Activated naive CD4-positive, alpha-beta T cell treated with anti-CD3 and anti-CD28 coated beads, Interleukin-2, amount 10 ng/mL, durations not matched to agents 7 days and 5 days (primary cell): ENCODE measurements at regions not wholly inside any gene's neighbourhood (a gene's known extent, or its start where the extent isn't known, plus 50 kb on each side); places are given as distances from the start of the nearest gene placed in this dataset.

Experiments used
- CTCF ChIA-PET: fragments of 350-600 bp; sonication (Branson Sonifier 250); formaldehyde crosslinking; loops from one replicate; lab custom pipeline; 2021; ENCODE audit warnings: antibody characterized with exemption; lab: Charles Lee
- DNase-seq: peaks from one replicate; pipeline ENCODE4 v3.0.0-alpha.2; 2020
- H3K27ac Mint-ChIP-seq: one replicate; pipeline ENCODE4 v1.8.0; 2021; ENCODE audit warnings: mild to moderate bottlenecking, moderate library complexity, mixed read lengths
- H3K27me3 Mint-ChIP-seq: one replicate; pipeline ENCODE4 v1.8.0; 2021; ENCODE audit warnings: mild to moderate bottlenecking, mixed read lengths
- H3K36me3 Mint-ChIP-seq: one replicate; pipeline ENCODE4 v1.8.0; 2021; ENCODE audit warnings: mixed read lengths
- H3K4me1 Mint-ChIP-seq: one replicate; pipeline ENCODE4 v1.8.0; 2021; ENCODE audit warnings: mixed read lengths
- H3K4me3 Mint-ChIP-seq: one replicate; pipeline ENCODE4 v1.8.0; 2021; ENCODE audit warnings: mild to moderate bottlenecking, moderate library complexity, mixed read lengths
- H3K9me3 Mint-ChIP-seq: one replicate; pipeline ENCODE4 v1.8.0; 2021; ENCODE audit warnings: mixed read lengths

- no peak for DNase-seq
- H3K27me3 Mint-ChIP-seq, result no peaks in the 10 kb centered on the region
- H3K36me3 Mint-ChIP-seq, result no peaks in the 10 kb centered on the region
- H3K9me3 Mint-ChIP-seq, result peaks cover 5% of the 10 kb centered on the region
- H3K4me3 Mint-ChIP-seq, result no peak overlapping the region
- no peaks in the 10 kb centered on the region for H3K4me1 Mint-ChIP-seq
- CTCF ChIA-PET, result no interaction called here
- no peak overlapping the region for H3K27ac Mint-ChIP-seq
These were observed 343.4 kb upstream of the IRX1 start for GRCh38 chr5:3252235-3252634.

GRCh38 chr5:3251784-3252183 is 343.8 kb upstream of the IRX1 start:
- CTCF ChIA-PET, result no interaction called here
- DNase-seq, result no peak
- H3K4me1 Mint-ChIP-seq, result no peaks in the 10 kb centered on the region
- no peak overlapping the region for H3K4me3 Mint-ChIP-seq
- no peak overlapping the region for H3K27ac Mint-ChIP-seq
- no peaks in the 10 kb centered on the region for H3K36me3 Mint-ChIP-seq
- no peaks in the 10 kb centered on the region for H3K27me3 Mint-ChIP-seq
- peaks cover 4% of the 10 kb centered on the region for H3K9me3 Mint-ChIP-seq

GRCh38 chr5:3249401-3249800 is 346.2 kb upstream of the IRX1 start:
- no peak overlapping the region for H3K27ac Mint-ChIP-seq
- CTCF ChIA-PET, result no interaction called here
- no peak overlapping the region for H3K4me3 Mint-ChIP-seq
- H3K9me3 Mint-ChIP-seq, result peaks cover 4% of the 10 kb centered on the region
- no peaks in the 10 kb centered on the region for H3K36me3 Mint-ChIP-seq
- no peaks in the 10 kb centered on the region for H3K27me3 Mint-ChIP-seq
- H3K4me1 Mint-ChIP-seq, result no peaks in the 10 kb centered on the region
- no peak for DNase-seq

- Mint-ChIP-seq H3K4me1 (no peaks in the 10 kb centered on the region), H3K27me3 (no peaks in the 10 kb centered on the region), H3K36me3 (no peaks in the 10 kb centered on the region), H3K9me3 (peaks cover 27% of the 10 kb centered on the region), H3K27ac (no peak overlapping the region), H3K4me3 (no peak overlapping the region)
- CTCF ChIA-PET, result no interaction called here
- DNase-seq, result no peak
These were observed 358.3 kb upstream of the IRX1 start for GRCh38 chr5:3237276-3237868.

- Mint-ChIP-seq H3K27me3 (no peaks in the 10 kb centered on the region), H3K4me1 (no peaks in the 10 kb centered on the region), H3K36me3 (no peaks in the 10 kb centered on the region), H3K27ac (no peak overlapping the region), H3K9me3 (peaks cover 26% of the 10 kb centered on the region), H3K4me3 (no peak overlapping the region)
- DNase-seq, result no peak
- CTCF ChIA-PET, result no interaction called here
These were observed 361.1 kb upstream of the IRX1 start for GRCh38 chr5:3234566-3234965.

GRCh38 chr5:3230941-3231340 is 364.7 kb upstream of the IRX1 start:
- DNase-seq, result no peak
- CTCF ChIA-PET, result no interaction called here

GRCh38 chr5:3230254-3230653 is 365.4 kb upstream of the IRX1 start:
- peaks cover 5% of the 10 kb centered on the region for H3K9me3 Mint-ChIP-seq
- H3K36me3 Mint-ChIP-seq, result no peaks in the 10 kb centered on the region
- DNase-seq, result no peak
- H3K27me3 Mint-ChIP-seq, result no peaks in the 10 kb centered on the region
- H3K27ac Mint-ChIP-seq, result no peak overlapping the region
- H3K4me3 Mint-ChIP-seq, result no peak overlapping the region
- no peaks in the 10 kb centered on the region for H3K4me1 Mint-ChIP-seq
- CTCF ChIA-PET, result no interaction called here

More at GRCh38 chr5:3230941-3231340, 364.7 kb upstream of the IRX1 start:
- no peaks in the 10 kb centered on the region for H3K27me3 Mint-ChIP-seq
- H3K9me3 Mint-ChIP-seq, result peaks cover 6% of the 10 kb centered on the region
- H3K4me3 Mint-ChIP-seq, result no peak overlapping the region
- no peaks in the 10 kb centered on the region for H3K36me3 Mint-ChIP-seq
- no peak overlapping the region for H3K27ac Mint-ChIP-seq
- no peaks in the 10 kb centered on the region for H3K4me1 Mint-ChIP-seq

- H3K9me3 Mint-ChIP-seq, result peaks cover 5% of the 10 kb centered on the region
These were observed 369.3 kb upstream of the IRX1 start for GRCh38 chr5:3226196-3226920.

GRCh38 chr5:3225201-3225960 is 370.3 kb upstream of the IRX1 start:
- Mint-ChIP-seq H3K4me1 (no peaks in the 10 kb centered on the region), H3K36me3 (no peaks in the 10 kb centered on the region), H3K27me3 (no peaks in the 10 kb centered on the region), H3K27ac (no peak overlapping the region), H3K9me3 (peaks cover 6% of the 10 kb centered on the region), H3K4me3 (no peak overlapping the region)
- CTCF ChIA-PET, result no interaction called here
- DNase-seq, result no peak

More at GRCh38 chr5:3226196-3226920, 369.3 kb upstream of the IRX1 start:
- no peak for DNase-seq
- Mint-ChIP-seq H3K36me3 (no peaks in the 10 kb centered on the region), H3K4me3 (no peak overlapping the region), H3K27me3 (no peaks in the 10 kb centered on the region), H3K27ac (no peak overlapping the region), H3K4me1 (no peaks in the 10 kb centered on the region)
- CTCF ChIA-PET, result no interaction called here

GRCh38 chr5:3222924-3223323 is 372.7 kb upstream of the IRX1 start:
- CTCF ChIA-PET, result no interaction called here
- peaks cover 3% of the 10 kb centered on the region for H3K9me3 Mint-ChIP-seq
- no peak overlapping the region for H3K4me3 Mint-ChIP-seq
- no peaks in the 10 kb centered on the region for H3K4me1 Mint-ChIP-seq
- no peak for DNase-seq
- no peak overlapping the region for H3K27ac Mint-ChIP-seq
- H3K36me3 Mint-ChIP-seq, result no peaks in the 10 kb centered on the region
- no peaks in the 10 kb centered on the region for H3K27me3 Mint-ChIP-seq

- Mint-ChIP-seq H3K4me1 (no peaks in the 10 kb centered on the region), H3K27me3 (no peaks in the 10 kb centered on the region), H3K36me3 (no peaks in the 10 kb centered on the region), H3K9me3 (peaks cover 7% of the 10 kb centered on the region), H3K27ac (no peak overlapping the region), H3K4me3 (no peak overlapping the region)
- DNase-seq, result no peak
- CTCF ChIA-PET, result no interaction called here
These were observed 374.2 kb upstream of the IRX1 start for GRCh38 chr5:3221432-3221831.

- Mint-ChIP-seq H3K4me1 (no peaks in the 10 kb centered on the region), H3K36me3 (no peaks in the 10 kb centered on the region), H3K27me3 (no peaks in the 10 kb centered on the region), H3K4me3 (no peak overlapping the region), H3K27ac (no peak overlapping the region), H3K9me3 (peaks cover 8% of the 10 kb centered on the region)
- CTCF ChIA-PET, result no interaction called here
- no peak for DNase-seq
These were observed 374.9 kb upstream of the IRX1 start for GRCh38 chr5:3220638-3221288.

GRCh38 chr5:3220201-3220600 is 375.4 kb upstream of the IRX1 start:
- Mint-ChIP-seq H3K9me3 (peaks cover 8% of the 10 kb centered on the region), H3K4me3 (no peak overlapping the region), H3K27ac (no peak overlapping the region), H3K4me1 (no peaks in the 10 kb centered on the region), H3K27me3 (no peaks in the 10 kb centered on the region), H3K36me3 (no peaks in the 10 kb centered on the region)
- DNase-seq, result no peak
- CTCF ChIA-PET, result no interaction called here

- no peak for DNase-seq
- H3K4me1 Mint-ChIP-seq, result no peaks in the 10 kb centered on the region
- no peaks in the 10 kb centered on the region for H3K36me3 Mint-ChIP-seq
- CTCF ChIA-PET, result no interaction called here
- H3K9me3 Mint-ChIP-seq, result peaks cover 11% of the 10 kb centered on the region
- no peaks in the 10 kb centered on the region for H3K27me3 Mint-ChIP-seq
- no peak overlapping the region for H3K4me3 Mint-ChIP-seq
- no peak overlapping the region for H3K27ac Mint-ChIP-seq
These were observed 376.5 kb upstream of the IRX1 start for GRCh38 chr5:3218916-3219650.
